Left ventricle myocardium inferior (tissue), 1 donor: ENCODE measurements at regions not wholly inside any gene's neighbourhood (a gene's known extent, or its start where the extent isn't known, plus 50 kb on each side); places are given as distances from the start of the nearest gene placed in this dataset.

Experiments used
- DNase-seq: peaks from one replicate; pipeline ENCODE4 v3.0.0-alpha.2; 2020
- H3K27ac ChIP-seq: fragments of 200-600 bp; replicated peaks from 2 replicates; pipeline ENCODE4 v1.8.0; 2021
- H3K27me3 ChIP-seq: fragments of 200-600 bp; 2 replicates; pipeline ENCODE4 v1.8.0; 2021; ENCODE audit warnings: low read depth
- H3K36me3 ChIP-seq: fragments of 200-600 bp; 2 replicates; pipeline ENCODE4 v1.8.0; 2021
- H3K4me1 ChIP-seq: fragments of 200-600 bp; 2 replicates; pipeline ENCODE4 v1.8.0; 2021
- H3K4me3 ChIP-seq: fragments of 200-600 bp; 2 replicates; pipeline ENCODE4 v1.8.0; 2021; ENCODE audit warnings: mild to moderate bottlenecking, moderate library complexity
- H3K9me3 ChIP-seq: fragments of 200-600 bp; replicated peaks from 2 replicates; pipeline ENCODE4 v1.8.0; 2021
- CTCF ChIP-seq: fragments of 200-600 bp; IDR thresholded peaks from 2 replicates; pipeline ENCODE4 v1.8.0; 2021; ENCODE audit warnings: antibody characterized with exemption, mild to moderate bottlenecking, borderline replicate concordance
- intact Hi-C: fragments of 100-400 bp; cut with micrococcal nuclease; formaldehyde crosslinking; loops from one replicate; pipeline ENCODE4 v1.11.0; 2022
- donor health status: DM: no; HTN: yes; CAD: no; lungs with severe emphysema.

- no peak for TF ChIP-seq CTCF
- intact Hi-C loops, result no loop called here
- Histone ChIP-seq H3K4me3 (no peak overlapping the region), H3K27me3 (no peaks in the 10 kb centered on the region), H3K9me3 (no peaks in the 10 kb centered on the region), H3K27ac (no peak overlapping the region), H3K36me3 (no peaks in the 10 kb centered on the region), H3K4me1 (peaks cover 7% of the 10 kb centered on the region)
- no peak for DNase-seq
Measured at GRCh38 chr13:34247596-34247995, 429.6 kb downstream of the RFC3 start.

- Histone ChIP-seq H3K27me3 (no peaks in the 10 kb centered on the region), H3K36me3 (no peaks in the 10 kb centered on the region), H3K4me3 (no peak overlapping the region), H3K4me1 (peaks cover 7% of the 10 kb centered on the region), H3K9me3 (peaks cover 2% of the 10 kb centered on the region), H3K27ac (no peak overlapping the region)
- DNase-seq, result no peak
- TF ChIP-seq CTCF, result no peak
- intact Hi-C loops, result no loop called here
Measured at GRCh38 chr13:34249546-34250039, 431.6 kb downstream of the RFC3 start.

GRCh38 chr13:34250151-34250670 lies 432.3 kb downstream of the RFC3 start:
- no peak for DNase-seq
- no peaks in the 10 kb centered on the region for H3K27me3 ChIP-seq
- H3K4me1 ChIP-seq, result peaks cover 7% of the 10 kb centered on the region
- intact Hi-C loops, result no loop called here
- peaks cover 7% of the 10 kb centered on the region for H3K9me3 ChIP-seq
- no peak overlapping the region for H3K27ac ChIP-seq
- no peak overlapping the region for H3K4me3 ChIP-seq
- no peaks in the 10 kb centered on the region for H3K36me3 ChIP-seq
- no peak for TF ChIP-seq CTCF

- intact Hi-C loops, result no loop called here
- Histone ChIP-seq H3K4me1 (peaks cover 8% of the 10 kb centered on the region), H3K9me3 (peaks cover 7% of the 10 kb centered on the region), H3K4me3 (no peak overlapping the region), H3K27me3 (no peaks in the 10 kb centered on the region), H3K36me3 (no peaks in the 10 kb centered on the region), H3K27ac (no peak overlapping the region)
- DNase-seq, result no peak
- no peak for TF ChIP-seq CTCF
Measured at GRCh38 chr13:34254366-34254765, 436.4 kb downstream of the RFC3 start.

- no peaks in the 10 kb centered on the region for H3K27me3 ChIP-seq
- no peaks in the 10 kb centered on the region for H3K36me3 ChIP-seq
- H3K4me3 ChIP-seq, result no peak overlapping the region
- H3K27ac ChIP-seq, result no peak overlapping the region
- peaks cover 8% of the 10 kb centered on the region for H3K4me1 ChIP-seq
- no peak for DNase-seq
- intact Hi-C loops, result no loop called here
- H3K9me3 ChIP-seq, result peaks cover 9% of the 10 kb centered on the region
- TF ChIP-seq CTCF, result no peak
Measured at GRCh38 chr13:34255711-34256110, 437.8 kb downstream of the RFC3 start.

- TF ChIP-seq CTCF, result no peak
- Histone ChIP-seq H3K4me1 (peaks cover 8% of the 10 kb centered on the region), H3K4me3 (no peak overlapping the region), H3K36me3 (no peaks in the 10 kb centered on the region), H3K27ac (no peak overlapping the region), H3K9me3 (peaks cover 14% of the 10 kb centered on the region), H3K27me3 (no peaks in the 10 kb centered on the region)
- no peak for DNase-seq
- intact Hi-C loops, result no loop called here
Measured at GRCh38 chr13:34256236-34256635, 438.3 kb downstream of the RFC3 start.
